Calu3 (cell line): ENCODE measurements at regions not wholly inside any gene's neighbourhood (a gene's known extent, or its start where the extent isn't known, plus 50 kb on each side); places are given as distances from the start of the nearest gene placed in this dataset.

ENCODE experiments used
- BruUV-seq: library from RNA; stranded (reverse); fragments of 400-500 nt; replicated peaks from 2 replicates; lab custom pipeline; 2021; lab: Mats Ljungman, UMichigan
- CTCF ChIA-PET: fragments of 300-600 bp; sonication (Branson Sonifier 250); formaldehyde crosslinking; loops from one replicate; lab custom pipeline; 2022; ENCODE audit warnings: antibody characterized with exemption; lab: Charles Lee
- DNase-seq: peaks from one replicate; pipeline ENCODE4 v3.0.0; 2022
- H3K27ac Mint-ChIP-seq: one replicate; pipeline ENCODE4 v1.8.0; 2022; ENCODE audit warnings: mixed read lengths; ENCODE audit not compliant: unreplicated experiment
- H3K27me3 Mint-ChIP-seq: one replicate; pipeline ENCODE4 v1.8.0; 2022; ENCODE audit warnings: mixed read lengths; ENCODE audit not compliant: unreplicated experiment
- H3K36me3 Mint-ChIP-seq: one replicate; pipeline ENCODE4 v1.8.0; 2022; ENCODE audit warnings: mild to moderate bottlenecking, moderate library complexity, mixed read lengths; ENCODE audit not compliant: insufficient read depth, unreplicated experiment
- H3K4me1 Mint-ChIP-seq: one replicate; pipeline ENCODE4 v1.8.0; 2022; ENCODE audit warnings: mild to moderate bottlenecking, low read depth, mixed read lengths; ENCODE audit not compliant: unreplicated experiment
- H3K4me3 Mint-ChIP-seq: one replicate; pipeline ENCODE4 v1.8.0; 2022; ENCODE audit warnings: mild to moderate bottlenecking, low read depth, moderate library complexity, mixed read lengths; ENCODE audit not compliant: unreplicated experiment
- H3K9me3 Mint-ChIP-seq: one replicate; pipeline ENCODE4 v1.8.0; 2022; ENCODE audit warnings: low read depth, mixed read lengths; ENCODE audit not compliant: unreplicated experiment
- intact Hi-C: fragments of 100-400 bp; cut with micrococcal nuclease; formaldehyde crosslinking; loops from one replicate; pipeline ENCODE4 v1.10.0; 2022; ENCODE audit not compliant: unreplicated experiment
- TF ChIP-seq, protein P1 (sequence below): fragments of 200-600 bp; IDR thresholded peaks from one replicate; pipeline ENCODE4 v1.8.0; 2022; ENCODE audit warnings: antibody characterized with exemption; ENCODE audit not compliant: unreplicated experiment

GRCh38 chr13:22091971-22092300, 421.1 kb downstream of the FGF9 start:
- no peak for DNase-seq
- Mint-ChIP-seq H3K4me1 (no peaks in the 10 kb centered on the region), H3K9me3 (no peaks in the 10 kb centered on the region), H3K36me3 (no peaks in the 10 kb centered on the region), H3K4me3 (no peak overlapping the region), H3K27me3 (peaks cover 14% of the 10 kb centered on the region), H3K27ac (no peak overlapping the region)
- intact Hi-C loops = no loop called here
- CTCF ChIA-PET = no interaction called here
- no TSS peak for BruUV-seq
- TF ChIP-seq, protein P1, sequence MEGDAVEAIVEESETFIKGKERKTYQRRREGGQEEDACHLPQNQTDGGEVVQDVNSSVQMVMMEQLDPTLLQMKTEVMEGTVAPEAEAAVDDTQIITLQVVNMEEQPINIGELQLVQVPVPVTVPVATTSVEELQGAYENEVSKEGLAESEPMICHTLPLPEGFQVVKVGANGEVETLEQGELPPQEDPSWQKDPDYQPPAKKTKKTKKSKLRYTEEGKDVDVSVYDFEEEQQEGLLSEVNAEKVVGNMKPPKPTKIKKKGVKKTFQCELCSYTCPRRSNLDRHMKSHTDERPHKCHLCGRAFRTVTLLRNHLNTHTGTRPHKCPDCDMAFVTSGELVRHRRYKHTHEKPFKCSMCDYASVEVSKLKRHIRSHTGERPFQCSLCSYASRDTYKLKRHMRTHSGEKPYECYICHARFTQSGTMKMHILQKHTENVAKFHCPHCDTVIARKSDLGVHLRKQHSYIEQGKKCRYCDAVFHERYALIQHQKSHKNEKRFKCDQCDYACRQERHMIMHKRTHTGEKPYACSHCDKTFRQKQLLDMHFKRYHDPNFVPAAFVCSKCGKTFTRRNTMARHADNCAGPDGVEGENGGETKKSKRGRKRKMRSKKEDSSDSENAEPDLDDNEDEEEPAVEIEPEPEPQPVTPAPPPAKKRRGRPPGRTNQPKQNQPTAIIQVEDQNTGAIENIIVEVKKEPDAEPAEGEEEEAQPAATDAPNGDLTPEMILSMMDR = no peak

DNA sequence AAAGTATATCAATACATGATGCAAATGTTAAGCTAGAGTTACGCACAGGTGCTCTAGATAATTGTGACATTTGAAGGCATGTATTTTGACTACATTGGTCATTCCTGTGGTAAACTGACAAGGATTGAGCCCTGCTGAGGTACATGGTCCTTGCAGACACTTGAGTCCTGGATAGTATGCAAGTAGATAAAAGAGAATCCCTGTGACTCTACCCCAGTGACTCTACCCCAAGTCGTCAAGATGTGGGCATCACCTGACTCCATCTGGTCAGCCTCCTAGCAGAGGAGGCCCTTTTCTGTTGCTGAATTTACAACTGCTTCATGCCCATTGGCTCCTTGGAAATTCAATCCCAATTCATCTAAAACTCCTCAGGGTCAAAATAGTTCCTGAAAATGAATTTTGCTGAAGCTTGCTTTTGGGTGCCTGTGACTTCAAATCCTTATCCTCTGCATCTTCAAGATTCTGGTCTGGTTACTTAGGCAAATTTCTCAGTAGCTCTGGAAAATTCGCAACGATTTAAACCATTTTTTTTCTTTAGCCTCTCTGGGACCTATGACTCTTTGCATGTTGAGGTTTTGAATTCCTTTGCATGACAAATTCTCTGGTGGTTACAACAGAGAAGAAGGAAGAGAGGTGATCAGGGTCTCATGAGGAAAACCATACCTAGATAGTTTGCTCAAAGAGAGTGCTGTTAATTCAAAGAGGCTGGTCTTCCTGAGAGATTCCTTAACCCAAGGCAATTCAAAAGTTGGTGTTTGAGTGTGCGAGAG, 422.1 kb downstream of the FGF9 start:
- H3K27me3 Mint-ChIP-seq = peaks cover 8% of the 10 kb centered on the region
- no peak for DNase-seq
- intact Hi-C loops = no loop called here
- H3K27ac Mint-ChIP-seq = no peak overlapping the region
- no peaks in the 10 kb centered on the region for H3K36me3 Mint-ChIP-seq
- CTCF ChIA-PET = no interaction called here
- H3K4me3 Mint-ChIP-seq = no peak overlapping the region
- no peaks in the 10 kb centered on the region for H3K4me1 Mint-ChIP-seq
- no TSS peak for BruUV-seq
- TF ChIP-seq, protein P1 = no peak
- H3K9me3 Mint-ChIP-seq = no peaks in the 10 kb centered on the region

- no peak overlapping the region for H3K27ac Mint-ChIP-seq
- H3K9me3 Mint-ChIP-seq = no peaks in the 10 kb centered on the region
- intact Hi-C loops = no loop called here
- no peak for DNase-seq
- no peaks in the 10 kb centered on the region for H3K4me1 Mint-ChIP-seq
- H3K4me3 Mint-ChIP-seq = no peak overlapping the region
- TF ChIP-seq, protein P1 = no peak
- CTCF ChIA-PET = no interaction called here
- BruUV-seq = no TSS peak
- peaks cover 16% of the 10 kb centered on the region for H3K27me3 Mint-ChIP-seq
- H3K36me3 Mint-ChIP-seq = no peaks in the 10 kb centered on the region
Measured at GRCh38 chr13:22095794-22096193, 424.9 kb downstream of the FGF9 start.

DNA sequence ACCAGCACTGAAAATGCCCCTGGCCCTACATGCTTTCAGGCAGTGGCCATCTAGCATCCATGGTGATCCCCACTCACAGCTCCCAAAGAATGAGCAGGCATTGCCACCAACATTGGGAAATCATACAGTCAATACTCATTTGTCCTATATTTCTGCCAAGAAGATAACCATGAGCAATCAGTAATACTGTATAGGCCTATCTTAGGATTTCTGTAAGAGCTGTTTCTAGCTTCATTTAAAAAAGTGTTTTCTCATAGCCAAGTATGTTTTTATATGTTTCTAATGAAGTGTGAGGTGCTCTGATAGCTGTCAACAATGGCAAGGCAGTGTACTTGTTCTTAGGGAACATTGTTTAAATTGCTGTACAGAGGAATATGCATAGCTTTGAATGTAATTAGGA, 428.7 kb downstream of the FGF9 start:
- Mint-ChIP-seq H3K4me1 (no peaks in the 10 kb centered on the region), H3K27me3 (peaks cover 21% of the 10 kb centered on the region), H3K27ac (no peak overlapping the region), H3K9me3 (no peaks in the 10 kb centered on the region), H3K36me3 (no peaks in the 10 kb centered on the region), H3K4me3 (no peak overlapping the region)
- intact Hi-C loops = no loop called here
- TF ChIP-seq, protein P1 = no peak
- CTCF ChIA-PET = interaction anchor here (0.6 kb wide), 1 partner anchor 80 kb away, joined by 7 read pairs; no protein-coding TSS in a partner anchor
- BruUV-seq = no TSS peak
- DNase-seq = no peak
